GM23338 (cell line): ENCODE measurements at regions not wholly inside any gene's neighbourhood (a gene's known extent, or its start where the extent isn't known, plus 50 kb on each side); places are given as distances from the start of the nearest gene placed in this dataset.

Source experiments
- ATAC-seq: fragments of 200-7000 bp; cut with Tn5 transposase; 3 replicates; pipeline ENCODE4 v1.9.1; 2020
- DNase-seq: peaks from one replicate; pipeline ENCODE4 v3.0.0-alpha.2; 2015; ENCODE audit warnings: low spot score
- H2AFZ ChIP-seq: fragments of 200-600 bp; sonication (generic); 2 replicates; pipeline ENCODE4 v1.8.0; 2016; ENCODE audit warnings: antibody characterized with exemption, mild to moderate bottlenecking, moderate library complexity
- H3F3A ChIP-seq: fragments of 200-600 bp; sonication (generic); replicated peaks from 2 replicates; pipeline ENCODE4 v1.8.0; 2017; ENCODE audit warnings: antibody characterized with exemption, mixed run types, low read depth
- H3K27ac ChIP-seq: fragments of 200-600 bp; sonication (generic); 2 replicates; pipeline ENCODE4 v1.6.1; 2016; ENCODE audit warnings: low read depth
- H3K27me3 ChIP-seq: fragments of 200-600 bp; sonication (generic); 2 replicates; pipeline ENCODE4 v1.8.0; 2016; ENCODE audit warnings: mild to moderate bottlenecking, mixed run types, moderate library complexity; ENCODE audit not compliant: insufficient read depth
- H3K36me3 ChIP-seq: fragments of 200-600 bp; sonication (generic); 2 replicates; pipeline ENCODE4 v1.8.0; 2016; ENCODE audit warnings: mild to moderate bottlenecking; ENCODE audit not compliant: insufficient read depth
- H3K4me1 ChIP-seq: fragments of 200-600 bp; sonication (generic); 2 replicates; pipeline ENCODE4 v1.8.0; 2016; ENCODE audit warnings: mild to moderate bottlenecking, moderate library complexity; ENCODE audit not compliant: insufficient read depth
- H3K4me2 ChIP-seq: fragments of 200-600 bp; sonication (generic); 2 replicates; pipeline ENCODE4 v1.7.1; 2017; ENCODE audit warnings: mixed run types
- H3K4me3 ChIP-seq: fragments of 200-600 bp; sonication (generic); 2 replicates; pipeline ENCODE4 v1.6.1; 2016; ENCODE audit warnings: mixed run types
- H3K79me2 ChIP-seq: fragments of 200-600 bp; sonication (generic); replicated peaks from 2 replicates; pipeline ENCODE4 v1.8.0; 2017; ENCODE audit warnings: mild to moderate bottlenecking; ENCODE audit not compliant: insufficient read depth
- H3K9me2 ChIP-seq: fragments of 200-600 bp; sonication (generic); 2 replicates; pipeline ENCODE4 v1.8.0; 2017; ENCODE audit not compliant: insufficient read depth
- H4K20me1 ChIP-seq: fragments of 200-600 bp; sonication (generic); replicated peaks from 2 replicates; pipeline ENCODE4 v1.8.0; 2017; ENCODE audit warnings: mild to moderate bottlenecking; ENCODE audit not compliant: insufficient read depth
- H3K27ac Mint-ChIP-seq: 2 replicates; pipeline ENCODE4 v1.8.0; 2020; ENCODE audit warnings: inconsistent platforms, mild to moderate bottlenecking, moderate library complexity, mixed read lengths
- H3K27me3 Mint-ChIP-seq: 3 replicates; pipeline ENCODE4 v1.8.0; 2022; ENCODE audit warnings: low read depth, mild to moderate bottlenecking, moderate library complexity, mixed read lengths, inconsistent platforms; ENCODE audit not compliant: insufficient read depth, poor library complexity
- H3K36me3 Mint-ChIP-seq: 3 replicates; pipeline ENCODE4 v1.8.0; 2021; ENCODE audit warnings: low read depth, mild to moderate bottlenecking, inconsistent platforms, moderate library complexity, mixed read lengths
- H3K4me1 Mint-ChIP-seq: 3 replicates; pipeline ENCODE4 v1.8.0; 2020; ENCODE audit warnings: mild to moderate bottlenecking, inconsistent platforms, mixed read lengths
- H3K4me3 Mint-ChIP-seq: 3 replicates; pipeline ENCODE4 v1.8.0; 2021; ENCODE audit warnings: moderate library complexity, mild to moderate bottlenecking, inconsistent platforms, mixed read lengths
- H3K9me3 Mint-ChIP-seq: 3 replicates; pipeline ENCODE4 v1.8.0; 2020; ENCODE audit warnings: moderate library complexity, mild to moderate bottlenecking, inconsistent platforms, mixed read lengths
- CREB1 ChIP-seq: fragments of 250-450 bp; sonication (Bioruptor Pico); IDR thresholded peaks from 2 replicates; pipeline ENCODE4 v1.5.0; 2020; ENCODE audit warnings: low read depth, mild to moderate bottlenecking, moderate library complexity
- CTCF ChIP-seq, 2 experiments: fragments of 200-600 bp in 1 of 2; sonication (generic) in 1 of 2; conservative IDR thresholded peaks; 2 replicates each; pipeline versions ENCODE4 v1.5.1 to v1.6.1; 2016 to 2017; ENCODE audit warnings: antibody characterized with exemption in 2 of 2, low read depth in 2 of 2, mild to moderate bottlenecking in 2 of 2, moderate library complexity in 1 of 2
- ETS1 ChIP-seq: IDR thresholded peaks from 2 replicates; pipeline ENCODE4 v1.6.1; 2016; ENCODE audit warnings: antibody characterized with exemption
- EZH2 ChIP-seq: fragments of 200-600 bp; sonication (generic); IDR thresholded peaks from one replicate; pipeline ENCODE4 v1.8.0; 2017; ENCODE audit warnings: antibody characterized with exemption, mild to moderate bottlenecking, low read depth; ENCODE audit not compliant: unreplicated experiment
- EZH2phosphoT487 ChIP-seq: fragments of 200-600 bp; sonication (generic); IDR thresholded peaks from one replicate; pipeline ENCODE4 v1.8.1; 2018; ENCODE audit warnings: antibody characterized with exemption; ENCODE audit not compliant: unreplicated experiment
- JUNB ChIP-seq: IDR thresholded peaks from one replicate; pipeline ENCODE4 v1.6.1; 2016; ENCODE audit warnings: antibody characterized with exemption; ENCODE audit not compliant: unreplicated experiment
- NANOG ChIP-seq: IDR thresholded peaks from 2 replicates; pipeline ENCODE4 v1.6.1; 2016; ENCODE audit warnings: antibody characterized with exemption, borderline replicate concordance
- POLR2AphosphoS5 ChIP-seq: IDR thresholded peaks from 2 replicates; pipeline ENCODE4 v1.6.1; 2016; ENCODE audit warnings: antibody characterized with exemption, low read depth
- REST ChIP-seq: IDR thresholded peaks from one replicate; pipeline ENCODE4 v1.6.1; 2018; ENCODE audit warnings: antibody characterized with exemption; ENCODE audit not compliant: unreplicated experiment
- STAT1 ChIP-seq: IDR thresholded peaks from one replicate; pipeline ENCODE4 v1.6.1; 2016; ENCODE audit warnings: antibody characterized with exemption; ENCODE audit not compliant: unreplicated experiment
- ZNF114 ChIP-seq: fragments of 250-450 bp; sonication (Bioruptor Pico); IDR thresholded peaks from 2 replicates; pipeline ENCODE4 v1.5.0; 2020; ENCODE audit warnings: mild to moderate bottlenecking, moderate library complexity
- ZNF331 ChIP-seq: fragments of 250-450 bp; sonication (Bioruptor Pico); IDR thresholded peaks from 2 replicates; pipeline ENCODE4 v1.5.0; 2020; ENCODE audit warnings: low read depth, mild to moderate bottlenecking, moderate library complexity
- ZNF462 ChIP-seq: fragments of 250-450 bp; sonication (Bioruptor Pico); IDR thresholded peaks from 2 replicates; pipeline ENCODE4 v1.5.0; 2020; ENCODE audit warnings: mild to moderate bottlenecking, moderate library complexity

GRCh38 chr4:113832803-113833202 lies 71.3 kb upstream of the CAMK2D start:
- no peak overlapping the region for H3K27ac Mint-ChIP-seq
- no peaks in the 10 kb centered on the region for H3K27me3 Mint-ChIP-seq
- no peak overlapping the region for H3K4me3 Mint-ChIP-seq
- no peak overlapping the region for H3K4me2 ChIP-seq
- H2AFZ ChIP-seq, result no peak overlapping the region
- no peak for TF ChIP-seq JUNB
- TF ChIP-seq POLR2AphosphoS5, result no peak
- no peak for TF ChIP-seq STAT1
- TF ChIP-seq EZH2, result no peak
- TF ChIP-seq ZNF114 (CRISPR knock-in tag), result no peak
- no peak for TF ChIP-seq ETS1
- no peak for TF ChIP-seq EZH2phosphoT487
- TF ChIP-seq CREB1, result no peak
- no peak for TF ChIP-seq REST
- no peak for TF ChIP-seq CTCF (conservative IDR thresholded peaks at IDR 0.05; ENCODE audit: low read depth in 2 of 2)
- TF ChIP-seq ZNF331, result no peak
- TF ChIP-seq ZNF462 (CRISPR knock-in tag), result no peak
- TF ChIP-seq NANOG, result no peak
- ATAC-seq (no peak), DNase-seq (no peak)
- no peaks in the 10 kb centered on the region for H4K20me1 ChIP-seq
- no peak overlapping the region for H3K27ac ChIP-seq
- H3K36me3 ChIP-seq, result no peaks in the 10 kb centered on the region
- H3K36me3 Mint-ChIP-seq, result no peaks in the 10 kb centered on the region
- H3K27me3 ChIP-seq, result no peaks in the 10 kb centered on the region
- no peaks in the 10 kb centered on the region for H3K4me1 ChIP-seq
- H3K9me3 Mint-ChIP-seq, result no peaks in the 10 kb centered on the region
- no peaks in the 10 kb centered on the region for H3F3A ChIP-seq
- H3K4me3 ChIP-seq, result no peak overlapping the region
- peaks cover 7% of the 10 kb centered on the region; the same call in 2 of the 3 replicates for H3K4me1 Mint-ChIP-seq
- H3K79me2 ChIP-seq, result no peaks in the 10 kb centered on the region
- peaks cover 9% of the 10 kb centered on the region; the same call in 1 of the 2 replicates for H3K9me2 ChIP-seq
